ENCODE measurements at regions not wholly inside any gene's neighbourhood (a gene's known extent, or its start where the extent isn't known, plus 50 kb on each side); places are given as distances from the start of the nearest gene placed in this dataset.

DNA sequence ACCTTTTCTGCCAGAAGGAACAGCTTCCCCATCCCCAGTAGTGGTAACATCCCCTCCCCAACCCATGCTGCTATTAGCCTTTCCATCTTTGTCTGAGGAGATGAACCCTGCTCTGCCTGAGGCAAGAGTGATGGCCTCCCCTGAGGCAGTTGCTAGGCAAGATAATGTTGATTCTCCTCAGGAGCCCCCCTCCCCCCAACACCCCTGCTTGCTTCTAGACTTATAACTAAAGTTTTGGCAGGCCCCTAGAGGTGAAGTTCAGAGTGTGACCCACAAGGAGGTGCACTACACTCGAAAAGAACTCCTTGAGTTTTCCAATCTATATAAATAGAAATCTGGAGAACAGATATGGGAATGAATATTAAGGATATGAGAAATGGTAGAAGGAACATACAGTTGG, 962.5 kb downstream of the ADGRL3 start:
- no peak overlapping the region for H3K4me3 ChIP-seq (ENCODE audit: low read length)
- DNase-seq, result no peak
- H3K4me1 ChIP-seq (ENCODE audit: control insufficient read depth, insufficient read depth, low read length), result no peaks in the 10 kb centered on the region
- WGBS (ENCODE audit: insufficient coverage), result 80% methylated on average over 1 of the region's 1 CpG
- peaks cover 7% of the 10 kb centered on the region for H3K9me3 ChIP-seq (replicated peaks; ENCODE audit: control insufficient read depth, low read depth, low read length)
- H3K27ac ChIP-seq (ENCODE audit: low read length), result no peak overlapping the region
- H3K36me3 ChIP-seq (ENCODE audit: control insufficient read depth, insufficient read depth, low read length), result no peaks in the 10 kb centered on the region
- H3K27me3 ChIP-seq (ENCODE audit: control insufficient read depth, insufficient read depth, low read length), result no peaks in the 10 kb centered on the region

DNA sequence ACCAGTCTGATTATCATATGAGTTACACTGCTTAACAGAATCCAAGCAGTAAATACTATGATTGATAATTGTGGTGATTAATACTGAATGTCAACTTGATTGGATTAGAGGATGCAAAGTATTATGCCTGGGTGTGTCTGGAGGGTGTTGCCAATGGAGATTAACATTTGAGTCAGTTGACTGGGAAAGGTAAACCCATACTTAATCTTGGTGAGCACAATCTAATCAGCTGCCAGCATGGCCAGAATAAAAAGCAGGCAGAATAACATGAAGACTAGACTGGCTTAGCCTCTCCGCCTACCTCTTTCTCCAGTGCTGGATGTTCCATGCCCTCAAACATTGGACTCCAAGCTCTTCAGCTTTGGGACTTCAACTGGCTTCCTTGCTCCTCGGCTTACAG, 961.3 kb downstream of the ADGRL3 start:
- H3K27ac ChIP-seq (ENCODE audit: low read length), result no peak overlapping the region
- H3K4me3 ChIP-seq (ENCODE audit: low read length), result no peak overlapping the region
- no peaks in the 10 kb centered on the region for H3K27me3 ChIP-seq (ENCODE audit: control insufficient read depth, insufficient read depth, low read length)
- H3K36me3 ChIP-seq (ENCODE audit: control insufficient read depth, insufficient read depth, low read length), result no peaks in the 10 kb centered on the region
- H3K4me1 ChIP-seq (ENCODE audit: control insufficient read depth, insufficient read depth, low read length), result no peaks in the 10 kb centered on the region
- peaks cover 7% of the 10 kb centered on the region for H3K9me3 ChIP-seq (replicated peaks; ENCODE audit: control insufficient read depth, low read depth, low read length)
- no peak for DNase-seq
- WGBS (ENCODE audit: insufficient coverage), result 100% methylated on average over 2 of the region's 2 CpGs

GRCh38 chr4:62159876-62160275, 959.8 kb downstream of the ADGRL3 start:
- DNase-seq, result no peak
- Histone ChIP-seq H3K27ac (ENCODE audit: low read length) (no peak overlapping the region), H3K9me3 (replicated peaks; ENCODE audit: control insufficient read depth, low read depth, low read length) (peaks cover 7% of the 10 kb centered on the region), H3K27me3 (ENCODE audit: control insufficient read depth, insufficient read depth, low read length) (no peaks in the 10 kb centered on the region), H3K4me3 (ENCODE audit: low read length) (no peak overlapping the region), H3K36me3 (ENCODE audit: control insufficient read depth, insufficient read depth, low read length) (no peaks in the 10 kb centered on the region), H3K4me1 (ENCODE audit: control insufficient read depth, insufficient read depth, low read length) (no peaks in the 10 kb centered on the region)
- 76% methylated on average over 3 of the region's 4 CpGs for WGBS (ENCODE audit: insufficient coverage)

DNA sequence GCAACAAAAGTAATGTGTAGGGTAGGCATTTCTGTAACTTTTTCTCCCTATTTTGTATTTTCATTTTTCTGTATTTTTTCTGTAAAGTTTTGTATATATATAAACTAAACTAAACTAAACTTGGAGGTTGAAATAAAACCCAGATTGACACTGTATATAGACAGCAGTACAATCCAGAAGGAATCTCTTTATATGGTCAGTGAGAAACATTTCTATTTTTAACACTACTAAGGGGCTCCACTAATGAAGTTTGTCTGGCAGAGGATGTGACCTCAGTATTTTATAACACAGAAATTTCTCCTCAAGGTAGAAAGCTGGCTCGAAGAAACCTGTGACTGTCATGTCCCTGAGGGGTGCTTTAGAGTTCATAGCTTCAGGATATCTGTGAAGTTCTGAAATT, 959.2 kb downstream of the ADGRL3 start:
- no CpG with 5 or more reads among the region's 1 CpG for WGBS (ENCODE audit: insufficient coverage)

GRCh38 chr4:62156205-62156604, 956.1 kb downstream of the ADGRL3 start:
- H3K36me3 ChIP-seq (ENCODE audit: control insufficient read depth, insufficient read depth, low read length), result no peaks in the 10 kb centered on the region

More for the DNA sequence above, 959.2 kb downstream of the ADGRL3 start:
- peaks cover 7% of the 10 kb centered on the region for H3K9me3 ChIP-seq (replicated peaks; ENCODE audit: control insufficient read depth, low read depth, low read length)
- H3K36me3 ChIP-seq (ENCODE audit: control insufficient read depth, insufficient read depth, low read length), result no peaks in the 10 kb centered on the region
- no peaks in the 10 kb centered on the region for H3K27me3 ChIP-seq (ENCODE audit: control insufficient read depth, insufficient read depth, low read length)
- no peak overlapping the region for H3K27ac ChIP-seq (ENCODE audit: low read length)
- DNase-seq, result no peak
- no peaks in the 10 kb centered on the region for H3K4me1 ChIP-seq (ENCODE audit: control insufficient read depth, insufficient read depth, low read length)
- no peak overlapping the region for H3K4me3 ChIP-seq (ENCODE audit: low read length)

GRCh38 chr4:62145276-62145675, 945.1 kb downstream of the ADGRL3 start:
- H3K27ac ChIP-seq (ENCODE audit: low read length), result no peak overlapping the region
- no peak overlapping the region for H3K4me3 ChIP-seq (ENCODE audit: low read length)
- H3K27me3 ChIP-seq (ENCODE audit: control insufficient read depth, insufficient read depth, low read length), result no peaks in the 10 kb centered on the region
- DNase-seq, result no peak
- no peaks in the 10 kb centered on the region for H3K36me3 ChIP-seq (ENCODE audit: control insufficient read depth, insufficient read depth, low read length)
- peaks cover 7% of the 10 kb centered on the region for H3K9me3 ChIP-seq (replicated peaks; ENCODE audit: control insufficient read depth, low read depth, low read length)
- whole genome bisulfite sequencing (ENCODE audit: insufficient coverage), result 60% methylated on average over 2 of the region's 2 CpGs
- H3K4me1 ChIP-seq (ENCODE audit: control insufficient read depth, insufficient read depth, low read length), result no peaks in the 10 kb centered on the region

More at GRCh38 chr4:62156205-62156604, 956.1 kb downstream of the ADGRL3 start:
- no peak overlapping the region for H3K4me3 ChIP-seq (ENCODE audit: low read length)
- H3K27ac ChIP-seq (ENCODE audit: low read length), result no peak overlapping the region
- peak; percentile 24 for DNase-seq
- no peaks in the 10 kb centered on the region for H3K27me3 ChIP-seq (ENCODE audit: control insufficient read depth, insufficient read depth, low read length)
- no peaks in the 10 kb centered on the region for H3K4me1 ChIP-seq (ENCODE audit: control insufficient read depth, insufficient read depth, low read length)
- no peaks in the 10 kb centered on the region for H3K9me3 ChIP-seq (replicated peaks; ENCODE audit: control insufficient read depth, low read depth, low read length)
- WGBS (ENCODE audit: insufficient coverage), result no CpG with 5 or more reads among the region's 1 CpG

DNA sequence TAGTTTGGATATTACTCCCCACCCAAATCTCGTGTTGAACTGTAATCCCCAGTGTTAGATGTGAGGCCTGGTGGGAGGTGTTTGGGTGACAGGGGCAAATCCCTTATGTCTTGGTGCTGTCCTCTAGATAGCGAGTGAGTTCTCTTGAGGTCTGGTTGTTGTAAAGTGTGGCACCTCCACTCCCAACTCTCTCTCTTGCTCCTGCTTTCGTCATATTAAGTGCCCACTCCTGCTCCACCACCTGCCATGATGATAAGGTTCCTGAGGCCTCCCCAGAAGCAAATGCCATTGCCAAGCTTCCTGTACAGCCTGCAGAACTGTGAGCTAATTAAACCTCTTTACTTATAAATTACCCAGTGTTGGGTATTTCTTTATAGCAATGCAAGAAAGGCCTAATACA, 944.3 kb downstream of the ADGRL3 start:
- no peak for DNase-seq
- H3K4me3 ChIP-seq (ENCODE audit: low read length), result no peak overlapping the region
- H3K36me3 ChIP-seq (ENCODE audit: control insufficient read depth, insufficient read depth, low read length), result no peaks in the 10 kb centered on the region
- H3K27ac ChIP-seq (ENCODE audit: low read length), result no peak overlapping the region
- H3K4me1 ChIP-seq (ENCODE audit: control insufficient read depth, insufficient read depth, low read length), result no peaks in the 10 kb centered on the region
- H3K9me3 ChIP-seq (replicated peaks; ENCODE audit: control insufficient read depth, low read depth, low read length), result peaks cover 7% of the 10 kb centered on the region
- WGBS (ENCODE audit: insufficient coverage), result no CpG with 5 or more reads among the region's 3 CpGs
- H3K27me3 ChIP-seq (ENCODE audit: control insufficient read depth, insufficient read depth, low read length), result no peaks in the 10 kb centered on the region

DNA sequence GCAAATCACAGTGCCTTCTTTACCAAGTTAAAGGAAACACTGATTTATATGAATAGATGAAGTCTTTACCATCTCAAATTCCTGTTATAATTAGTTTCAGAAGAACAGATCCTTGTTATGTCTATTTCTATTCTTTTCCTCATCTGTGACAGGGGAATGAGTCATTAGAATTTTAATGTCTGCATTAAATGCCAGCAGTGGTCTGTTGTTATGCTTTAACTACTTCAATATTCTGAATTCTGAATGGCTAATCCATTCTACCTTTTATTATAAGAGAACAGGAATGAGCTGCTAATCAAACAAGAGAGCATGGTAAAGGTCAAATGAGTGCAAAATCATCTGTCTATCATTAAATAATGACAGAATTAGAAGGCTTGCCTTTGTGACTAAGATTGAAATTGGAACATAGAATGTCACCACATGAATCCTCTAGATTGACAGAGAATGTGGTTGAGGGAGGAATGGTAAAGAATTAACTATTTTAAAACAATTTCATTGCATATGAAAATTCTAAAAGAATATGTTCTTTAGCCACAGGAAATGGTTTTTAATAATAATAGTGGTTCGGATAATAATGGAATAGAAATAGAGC, 935.5 kb downstream of the ADGRL3 start:
- H3K4me3 ChIP-seq (ENCODE audit: low read length), result no peak overlapping the region
- WGBS (ENCODE audit: insufficient coverage), result no CpG with 5 or more reads among the region's 1 CpG

GRCh38 chr4:62133977-62134376, 933.9 kb downstream of the ADGRL3 start:
- H3K27me3 ChIP-seq (ENCODE audit: control insufficient read depth, insufficient read depth, low read length), result no peaks in the 10 kb centered on the region
- H3K9me3 ChIP-seq (replicated peaks; ENCODE audit: control insufficient read depth, low read depth, low read length), result peaks cover 3% of the 10 kb centered on the region
- DNase-seq, result no peak
- H3K27ac ChIP-seq (ENCODE audit: low read length), result no peak overlapping the region
- 95% methylated on average over 2 of the region's 6 CpGs for WGBS (ENCODE audit: insufficient coverage)
- H3K36me3 ChIP-seq (ENCODE audit: control insufficient read depth, insufficient read depth, low read length), result no peaks in the 10 kb centered on the region
- peaks cover 8% of the 10 kb centered on the region for H3K4me1 ChIP-seq (ENCODE audit: control insufficient read depth, insufficient read depth, low read length)
- no peak overlapping the region for H3K4me3 ChIP-seq (ENCODE audit: low read length)

More for the DNA sequence above, 935.5 kb downstream of the ADGRL3 start:
- no peak overlapping the region for H3K27ac ChIP-seq (ENCODE audit: low read length)
- no peaks in the 10 kb centered on the region for H3K36me3 ChIP-seq (ENCODE audit: control insufficient read depth, insufficient read depth, low read length)
- no peaks in the 10 kb centered on the region for H3K27me3 ChIP-seq (ENCODE audit: control insufficient read depth, insufficient read depth, low read length)
- peaks cover 6% of the 10 kb centered on the region for H3K4me1 ChIP-seq (ENCODE audit: control insufficient read depth, insufficient read depth, low read length)
- no peak for DNase-seq
- peaks cover 3% of the 10 kb centered on the region for H3K9me3 ChIP-seq (replicated peaks; ENCODE audit: control insufficient read depth, low read depth, low read length)

DNA sequence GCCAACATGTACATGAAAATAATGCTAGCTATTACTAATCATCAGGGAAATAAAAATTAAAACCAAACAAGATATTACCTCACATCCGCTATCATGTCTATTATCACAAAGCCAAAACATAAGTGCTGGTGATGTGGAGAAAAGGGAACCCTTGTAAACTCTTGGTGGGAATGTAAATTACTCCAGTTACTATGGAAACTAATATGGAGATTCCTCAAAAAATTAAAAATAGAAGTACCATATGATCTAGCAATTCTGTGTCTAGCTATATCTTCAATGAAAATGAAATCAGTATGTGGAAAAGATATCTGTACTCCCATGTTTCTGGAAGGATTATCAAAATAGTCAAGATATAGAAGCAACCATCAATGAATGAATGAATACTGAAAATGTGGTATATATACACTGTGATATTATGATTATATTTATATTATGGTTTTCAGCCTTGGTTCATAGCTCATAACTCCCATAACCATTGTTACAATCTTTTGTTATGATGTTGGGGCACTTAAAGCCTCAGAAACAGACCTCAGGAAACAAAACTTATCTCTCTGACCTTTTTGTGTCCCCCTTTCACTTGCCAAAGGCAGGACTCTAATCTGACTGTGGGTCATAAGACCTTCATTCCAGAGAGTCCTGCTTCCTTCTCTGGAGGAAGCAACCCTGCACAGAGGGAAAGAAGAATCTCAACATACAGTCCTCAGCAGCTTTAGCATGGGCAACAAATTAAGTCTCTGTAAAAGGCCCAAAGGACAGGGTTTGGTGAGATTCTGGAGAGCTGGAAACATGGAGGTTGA, 933.2 kb downstream of the ADGRL3 start:
- Histone ChIP-seq H3K36me3 (ENCODE audit: control insufficient read depth, insufficient read depth, low read length) (no peaks in the 10 kb centered on the region), H3K27me3 (ENCODE audit: control insufficient read depth, insufficient read depth, low read length) (no peaks in the 10 kb centered on the region), H3K27ac (ENCODE audit: low read length) (no peak overlapping the region), H3K4me1 (ENCODE audit: control insufficient read depth, insufficient read depth, low read length) (peaks cover 8% of the 10 kb centered on the region), H3K4me3 (ENCODE audit: low read length) (no peak overlapping the region), H3K9me3 (replicated peaks; ENCODE audit: control insufficient read depth, low read depth, low read length) (peaks cover 3% of the 10 kb centered on the region)
- no peak for DNase-seq
- no CpG with 5 or more reads among the region's 1 CpG for WGBS (ENCODE audit: insufficient coverage)

Data from muscle of leg (tissue), 3 donors.